NOMO-1 (cell line): ENCODE measurements at regions not wholly inside any gene's neighbourhood (a gene's known extent, or its start where the extent isn't known, plus 50 kb on each side); places are given as distances from the start of the nearest gene placed in this dataset.
"Not testable (repeated sequence)": the region's sequence is repeated elsewhere in the genome, so short reads cannot be mapped to it uniquely, and the experiment has no call there.

Source experiments
- DNase-seq, 2 experiments: peaks; one replicate each; lab custom pipeline; 2025; ENCODE audit not compliant: unreplicated experiment in 2 of 2; lab: John Stamatoyannopoulos, UW

DNA sequence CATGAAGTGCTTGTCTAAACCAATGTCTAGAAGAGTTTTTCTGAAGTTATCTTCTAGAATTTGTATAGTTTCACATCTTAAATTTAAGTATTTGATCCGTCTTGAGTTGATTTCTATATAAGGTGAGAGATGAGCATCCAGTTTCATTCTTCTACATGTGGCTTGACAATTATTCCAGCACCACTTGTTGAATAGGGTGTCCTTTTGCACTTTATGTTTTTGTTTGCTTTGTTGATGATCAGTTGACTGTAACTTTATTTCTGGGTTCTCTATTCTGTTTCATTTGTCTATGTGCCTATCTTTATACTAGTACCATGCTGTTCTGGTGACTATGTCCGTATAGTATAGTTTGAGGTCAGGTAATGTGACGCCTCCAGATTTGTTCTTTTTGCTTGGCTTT is 426.6 kb upstream of the CHRM2 start:
- DNase-seq: no peak

DNA sequence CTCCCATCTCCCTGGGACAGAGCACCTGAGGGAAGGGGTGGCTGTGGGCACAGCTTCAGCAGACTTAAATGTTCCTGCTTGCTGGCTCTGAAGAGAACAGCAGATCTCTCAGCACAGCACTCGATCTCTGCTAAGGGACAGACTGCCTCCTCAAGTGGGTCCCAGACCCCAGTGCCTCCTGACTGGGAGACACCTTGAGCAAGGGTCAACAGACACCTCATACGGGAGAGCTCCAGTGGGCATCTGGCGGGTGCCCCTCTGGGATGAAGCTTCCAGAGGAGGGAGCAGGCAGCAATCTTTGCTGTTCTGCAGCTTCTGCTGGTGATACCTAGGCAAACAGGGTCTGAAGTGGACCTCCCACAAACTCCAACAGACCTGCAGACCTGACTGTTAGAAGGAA is 436.7 kb upstream of the CHRM2 start:
- DNase-seq: not testable (repeated sequence)

DNA sequence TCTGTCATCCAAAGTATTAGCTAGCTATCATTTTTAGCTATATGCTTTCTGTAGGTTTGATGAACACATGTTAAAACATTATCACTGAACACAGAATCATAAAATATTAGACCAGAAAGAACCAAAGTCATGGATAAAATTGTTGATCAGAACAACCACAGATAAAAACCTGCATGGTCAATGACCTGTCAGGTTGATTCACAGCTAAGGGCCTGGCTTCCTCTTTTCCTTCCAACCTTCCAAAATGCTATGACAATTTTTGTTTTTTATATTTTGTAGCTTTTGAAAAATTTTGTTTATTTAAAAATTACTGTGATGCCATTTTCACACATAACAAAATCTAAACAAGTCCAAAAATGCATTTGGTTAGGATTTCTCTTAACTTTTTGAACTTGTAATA is 444.4 kb upstream of the CHRM2 start:
- DNase-seq: no peak

DNA sequence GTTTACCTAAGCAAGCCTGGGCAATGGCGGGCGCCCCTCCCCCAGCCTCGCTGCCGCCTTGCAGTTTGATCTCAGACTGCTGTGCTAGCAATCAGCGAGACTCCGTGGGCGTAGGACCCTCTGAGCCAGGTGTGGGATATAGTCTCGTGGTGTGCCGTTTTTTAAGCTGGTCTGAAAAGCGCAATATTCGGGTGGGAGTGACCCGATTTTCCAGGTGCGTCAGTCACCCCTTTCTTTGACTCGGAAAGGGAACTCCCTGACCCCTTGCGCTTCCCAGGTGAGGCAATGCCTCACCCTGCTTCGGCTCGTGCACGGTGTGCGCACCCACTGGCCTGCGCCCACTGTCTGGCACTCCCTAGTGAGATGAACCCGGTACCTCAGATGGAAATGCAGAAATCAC is 442.6 kb upstream of the MTPN start:
- not testable (repeated sequence) for DNase-seq

DNA sequence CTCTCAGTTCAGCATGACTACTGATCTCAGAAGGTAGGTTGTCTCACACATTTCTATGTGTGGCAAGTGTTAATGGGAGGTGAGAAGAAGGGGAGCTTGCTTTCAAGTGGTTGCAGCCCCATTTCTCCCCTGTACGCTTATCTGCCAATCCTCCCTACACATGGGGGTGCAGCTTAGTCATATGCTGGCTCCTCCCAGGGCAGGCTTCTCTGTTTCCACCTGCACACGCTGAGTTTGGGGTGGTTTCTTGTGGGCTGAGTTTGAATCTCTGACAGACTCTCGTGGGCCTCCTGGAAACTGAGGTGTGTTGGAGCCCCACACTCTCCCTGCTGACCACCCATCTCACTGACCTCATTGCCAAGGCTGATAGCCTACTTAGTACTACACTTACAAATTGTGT is 435.8 kb upstream of the MTPN start:
- no peak for DNase-seq

DNA sequence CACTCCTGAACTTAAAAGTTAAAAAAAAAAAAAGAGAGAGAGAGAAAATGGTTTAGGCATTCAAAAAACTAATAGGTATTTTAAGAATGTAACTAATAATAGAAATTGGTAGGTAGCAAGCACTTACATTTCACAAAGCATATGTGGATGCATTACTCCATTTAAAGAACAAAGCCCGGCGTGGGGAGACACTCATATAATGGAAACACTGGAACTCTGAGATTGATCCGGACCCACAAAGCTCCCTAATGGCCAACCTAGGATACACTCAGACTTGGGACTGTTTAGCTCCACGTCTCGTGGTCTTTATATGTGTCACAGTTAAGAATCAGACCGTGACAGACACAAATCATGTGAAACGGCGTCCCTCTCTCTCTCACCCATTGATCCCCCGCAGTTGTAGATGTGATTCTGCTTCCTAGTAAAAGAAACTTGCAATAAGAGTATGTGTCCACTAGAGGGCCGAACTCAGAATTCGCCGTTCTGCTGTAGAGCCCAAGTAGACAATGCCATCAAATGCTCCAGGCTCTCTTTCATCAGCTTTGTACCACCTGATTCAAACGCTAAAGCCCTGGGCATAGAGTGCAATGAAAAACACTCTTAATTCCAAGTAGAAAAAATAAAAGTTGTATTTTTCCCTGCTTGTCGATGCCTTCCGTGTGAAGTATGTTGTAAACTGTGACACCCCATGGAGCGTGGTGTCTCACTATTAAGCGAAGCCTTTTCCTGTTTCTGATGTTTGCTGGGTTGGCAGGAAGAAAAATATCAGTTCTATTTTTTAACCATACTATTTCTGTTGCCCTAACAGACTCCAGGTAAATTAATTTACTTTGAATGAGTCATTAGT is 429.0 kb upstream of the MTPN start:
- DNase-seq: peak; percentile 1 to 22

DNA sequence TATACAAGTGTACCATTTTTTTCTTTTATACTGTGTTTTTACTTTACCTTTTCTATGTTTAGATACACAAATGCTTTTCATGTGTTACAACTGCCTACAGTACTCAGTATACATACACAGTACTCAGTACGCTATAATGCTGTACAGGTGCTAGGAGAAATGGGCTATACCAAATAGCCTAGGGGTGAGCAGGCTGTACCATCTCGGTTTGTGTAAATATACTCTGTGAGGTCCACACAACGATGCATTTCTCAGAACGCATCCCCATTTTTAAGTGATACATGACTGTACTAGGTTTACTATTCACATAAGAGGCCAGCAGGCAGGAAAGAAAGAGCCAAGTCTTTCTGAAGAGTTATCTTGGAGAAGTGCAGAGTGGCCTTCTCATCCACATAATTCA is 426.4 kb upstream of the MTPN start:
- no peak for DNase-seq

DNA sequence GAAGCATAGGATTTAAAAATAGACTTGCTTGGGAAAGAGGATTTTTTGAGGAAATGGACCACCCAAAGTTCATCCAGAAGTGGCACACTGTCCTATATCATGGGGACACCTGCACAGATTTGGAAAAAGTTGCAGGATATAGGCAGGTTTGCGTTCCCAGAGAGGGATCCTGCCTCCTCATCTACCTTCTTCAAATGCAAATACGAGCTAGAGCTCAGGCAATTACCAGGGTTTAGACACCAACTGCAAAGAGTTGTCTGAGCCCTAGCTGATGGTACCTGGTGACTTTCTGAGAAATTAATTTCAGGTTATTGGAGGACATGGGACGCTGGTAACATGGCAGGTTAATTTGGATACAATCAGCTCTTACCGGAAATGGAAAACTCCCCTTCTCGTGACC is 423.7 kb upstream of the MTPN start:
- DNase-seq: no peak

DNA sequence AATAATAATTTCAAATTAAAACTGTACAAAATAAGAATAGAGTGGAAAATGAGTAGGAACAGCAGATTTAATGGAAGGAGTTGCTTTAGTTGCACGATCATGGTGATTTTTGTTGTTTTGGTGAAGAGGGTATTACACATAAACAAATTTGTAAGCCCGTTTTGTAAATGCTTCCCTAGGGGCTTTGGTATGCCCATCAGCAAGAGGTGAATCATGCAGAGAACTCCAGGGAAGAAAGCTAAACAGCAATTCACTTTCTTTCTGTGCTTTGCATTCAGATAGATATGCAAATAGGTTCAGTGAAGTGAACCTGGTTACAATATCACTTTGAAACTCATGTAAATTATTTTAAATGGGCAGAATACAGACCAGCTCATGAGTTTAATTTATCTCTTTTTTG is 422.2 kb upstream of the MTPN start:
- DNase-seq: no peak

DNA sequence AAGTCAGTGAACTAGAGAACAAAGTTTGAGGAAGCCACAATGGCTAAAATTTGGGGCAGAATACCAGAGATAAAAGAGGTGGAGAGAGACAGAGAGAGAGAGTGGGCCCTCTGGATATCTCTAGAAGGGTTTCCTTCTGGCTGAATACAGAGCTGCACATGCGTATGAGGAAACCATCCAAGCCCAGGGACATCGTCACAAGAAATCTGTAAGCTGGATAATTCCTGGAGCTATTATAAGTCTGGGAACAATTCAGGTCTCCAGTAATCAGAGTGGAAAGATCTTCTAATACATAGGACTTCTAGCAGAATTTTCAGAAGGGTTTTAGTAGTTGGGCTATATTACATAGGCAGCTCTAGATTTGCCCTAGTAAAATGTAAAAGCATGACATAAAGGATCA is 415.7 kb upstream of the MTPN start:
- no peak for DNase-seq

DNA sequence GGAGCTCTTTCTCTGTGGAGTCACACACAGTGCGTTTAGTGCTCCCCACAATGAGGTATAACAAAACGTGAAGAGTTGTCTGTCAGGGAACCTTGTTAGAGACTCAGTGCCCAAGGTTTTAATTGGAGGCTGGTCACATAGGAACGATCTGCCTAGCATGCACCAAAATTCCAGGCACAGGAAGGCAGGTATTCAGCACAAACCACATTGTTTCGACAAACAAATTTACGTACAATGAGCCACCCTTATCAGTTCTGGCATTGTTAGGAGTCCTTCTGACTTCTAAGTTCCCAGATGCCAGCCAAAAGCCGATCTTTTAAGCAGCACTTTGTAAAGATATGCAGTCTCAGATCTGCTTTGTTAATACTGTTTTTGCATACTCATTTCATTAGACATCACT is 414.2 kb upstream of the MTPN start:
- no peak for DNase-seq

DNA sequence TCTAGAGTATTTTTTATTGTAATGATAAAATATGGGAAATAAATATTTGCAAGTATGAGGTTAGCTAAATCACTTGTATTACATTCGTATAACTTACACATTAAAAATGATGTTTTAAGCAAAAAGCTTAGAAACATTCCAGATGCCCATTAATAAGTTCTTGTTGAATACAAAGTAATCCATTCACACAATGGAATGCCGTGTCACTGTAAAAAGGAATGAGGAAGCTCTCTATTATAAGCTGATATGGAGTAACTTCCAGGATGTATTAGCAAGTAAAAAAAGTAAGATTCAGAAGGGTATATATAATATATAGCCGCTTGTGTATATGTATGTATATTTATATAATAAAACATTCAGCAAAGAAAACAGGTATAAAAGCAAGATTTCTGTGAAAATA is 412.8 kb upstream of the MTPN start:
- DNase-seq: no peak

DNA sequence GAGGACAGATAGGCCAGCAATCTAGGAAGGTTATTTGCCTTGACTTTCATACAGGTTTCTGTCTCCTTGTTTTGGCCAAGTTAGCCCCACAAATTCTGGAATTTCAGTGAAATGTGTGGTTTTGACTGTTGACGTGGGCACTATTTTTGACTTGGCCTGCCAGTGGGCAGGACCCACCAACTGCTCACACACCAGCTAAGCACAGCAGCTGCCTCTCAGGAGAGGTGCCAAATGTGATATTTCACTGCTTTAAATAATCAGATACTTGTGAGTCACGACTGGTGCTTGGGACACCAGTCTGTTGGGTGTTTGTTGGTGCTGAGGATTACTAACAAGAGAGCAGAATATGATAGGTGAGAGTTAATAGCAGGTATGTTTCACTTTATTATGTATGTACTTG is 409.7 kb upstream of the MTPN start:
- no peak for DNase-seq

DNA sequence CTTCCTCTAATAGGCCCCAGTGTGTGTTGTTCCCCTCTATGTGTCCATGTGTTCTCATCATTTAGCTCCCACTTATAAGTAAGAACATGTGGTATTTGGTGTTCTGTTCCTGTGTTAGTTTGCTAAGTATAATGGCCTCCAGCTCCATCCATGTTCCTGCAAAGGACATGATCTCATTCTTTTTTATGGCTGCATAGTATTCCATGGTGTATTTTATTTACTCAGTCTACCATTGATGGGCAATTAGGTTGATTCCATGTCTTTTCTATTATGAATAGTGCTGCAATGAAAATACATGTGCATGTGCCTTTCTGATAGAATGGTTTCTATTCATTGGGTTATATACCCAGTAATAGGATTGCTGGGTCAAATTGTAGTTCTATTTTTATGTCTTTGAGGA is 394.2 kb upstream of the MTPN start:
- DNase-seq: not testable (repeated sequence)

DNA sequence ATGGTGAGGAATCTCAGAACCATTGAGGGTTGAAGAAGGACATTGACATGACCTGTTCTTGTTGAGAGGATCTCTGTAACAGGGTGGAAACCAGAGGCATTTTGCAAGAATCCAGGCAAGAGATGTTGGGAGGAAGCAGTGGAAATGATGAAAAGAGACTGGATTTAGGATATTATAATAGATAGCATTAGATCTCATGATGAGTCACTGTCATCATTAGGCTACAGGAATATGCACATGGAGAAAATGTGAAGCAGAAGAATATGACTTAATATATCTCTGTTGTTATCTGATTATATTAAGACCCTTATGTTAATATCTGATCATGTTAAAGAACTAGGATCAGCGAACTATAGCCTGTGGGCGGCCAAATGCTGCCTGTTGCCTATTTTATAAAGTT is 393.0 kb upstream of the MTPN start:
- DNase-seq: no peak

DNA sequence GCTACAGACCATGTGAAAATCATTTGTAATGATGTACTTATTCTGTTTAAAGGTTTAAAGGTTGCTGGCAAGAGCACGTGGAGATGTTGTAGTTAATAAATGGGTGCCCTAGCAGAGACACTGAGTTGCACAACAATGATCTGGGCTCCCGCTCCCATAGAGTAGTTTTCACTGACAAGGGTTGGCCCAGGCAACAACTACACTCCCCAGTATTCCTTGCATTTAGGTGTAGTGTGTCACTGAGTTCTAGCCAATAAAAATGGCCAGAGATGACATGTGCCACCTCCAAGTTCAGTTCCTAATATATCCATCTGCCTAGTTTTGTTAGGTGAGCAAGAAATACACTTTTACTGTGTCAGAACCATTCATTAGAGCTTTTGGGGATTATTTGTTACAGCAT is 392.1 kb upstream of the MTPN start:
- DNase-seq: no peak

DNA sequence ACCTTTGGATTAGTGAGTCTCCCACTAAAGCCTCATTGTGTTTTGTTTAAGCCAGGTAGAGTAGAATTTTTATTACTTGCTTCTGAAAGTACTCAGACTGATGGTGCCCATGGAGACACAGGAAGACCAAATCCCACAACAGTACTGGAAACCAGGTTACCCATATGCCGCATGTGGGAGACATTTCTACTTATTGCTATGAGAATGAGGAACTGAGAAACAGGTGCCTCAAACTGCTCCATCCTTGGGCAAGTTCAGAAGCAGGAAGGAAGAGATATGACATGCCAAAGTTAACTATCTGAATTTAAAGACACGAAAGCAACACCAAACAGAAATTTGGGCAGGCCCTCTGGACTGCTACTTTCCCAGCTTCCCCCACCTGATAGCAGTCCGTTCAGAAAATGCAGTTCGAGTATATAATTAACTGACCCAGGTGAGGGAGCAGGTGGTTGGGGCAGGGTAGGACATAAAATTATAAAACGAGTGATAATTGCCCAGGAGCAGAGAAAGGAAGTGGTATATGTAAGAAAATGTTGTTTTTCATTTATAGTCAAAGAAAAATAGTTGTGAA is 382.3 kb upstream of the MTPN start:
- DNase-seq: peak; percentile 21 to 60

DNA sequence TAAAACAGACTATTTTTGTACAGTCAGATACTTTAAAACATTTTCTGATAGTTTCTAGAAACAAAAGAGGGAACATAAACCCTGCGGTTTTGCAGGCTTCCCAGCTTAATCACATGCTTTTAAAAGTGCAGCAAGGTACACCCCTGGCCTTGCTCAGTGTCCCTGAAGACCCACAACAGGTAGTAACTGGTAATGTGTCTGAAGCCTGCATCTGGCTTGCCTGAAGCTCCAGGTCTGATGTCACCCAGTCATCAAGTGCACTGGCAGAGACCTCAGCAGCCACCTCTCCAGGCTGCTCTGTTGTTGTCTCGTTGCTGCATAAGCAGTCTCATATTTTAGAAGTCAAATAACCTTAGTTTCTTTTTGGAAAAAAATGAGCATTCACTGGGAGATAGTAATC is 376.1 kb upstream of the MTPN start:
- no peak for DNase-seq

DNA sequence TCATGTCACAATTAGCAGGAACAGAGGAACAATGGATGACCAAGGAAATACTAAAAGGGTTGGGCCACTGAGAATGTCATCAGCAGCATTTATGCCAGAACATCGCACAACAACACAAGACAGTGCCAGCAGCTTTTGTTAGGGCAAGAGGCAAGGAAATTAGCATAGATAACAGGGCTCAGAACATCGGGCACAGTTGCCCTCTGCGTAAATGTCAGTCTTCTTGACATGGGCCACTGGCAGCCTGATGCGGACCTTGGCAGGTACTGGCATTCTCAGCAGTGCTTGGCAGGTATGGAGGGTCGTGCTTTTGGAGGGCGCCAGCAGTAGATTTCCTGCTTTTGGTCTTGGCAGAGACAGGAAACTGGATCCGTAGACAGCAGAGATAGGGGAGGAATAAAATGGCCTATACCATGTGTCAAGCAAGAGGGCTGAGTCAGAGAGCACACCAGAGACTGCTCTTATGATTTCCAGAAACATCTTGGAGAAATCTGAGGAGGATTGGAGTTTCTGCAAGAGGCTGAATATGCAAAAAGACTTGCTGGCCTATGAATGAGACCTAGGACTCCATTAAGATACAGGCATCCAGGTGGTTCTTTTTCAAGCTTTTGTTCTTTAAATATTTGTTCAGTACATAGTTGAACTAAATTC is 371.5 kb upstream of the MTPN start:
- DNase-seq: no peak

DNA sequence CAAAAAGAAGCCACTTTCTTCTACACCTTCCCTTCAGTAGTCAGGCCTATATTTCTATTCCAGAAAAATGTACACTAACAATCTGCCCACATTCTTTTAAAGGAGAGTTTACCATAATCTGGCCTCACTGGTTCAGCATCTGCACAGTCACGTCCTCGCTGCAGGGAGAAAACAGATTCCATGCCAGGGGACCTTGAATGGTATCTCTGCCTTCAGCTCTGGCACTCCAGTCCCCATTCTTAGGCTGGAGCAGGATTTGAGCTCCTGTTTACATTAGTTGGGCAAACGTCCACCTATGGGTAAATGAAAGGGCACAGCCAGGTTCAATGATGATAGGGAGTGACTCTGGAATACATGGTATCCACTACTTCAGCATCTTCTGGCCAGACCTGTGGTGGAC is 371.0 kb upstream of the MTPN start:
- DNase-seq: no peak

DNA sequence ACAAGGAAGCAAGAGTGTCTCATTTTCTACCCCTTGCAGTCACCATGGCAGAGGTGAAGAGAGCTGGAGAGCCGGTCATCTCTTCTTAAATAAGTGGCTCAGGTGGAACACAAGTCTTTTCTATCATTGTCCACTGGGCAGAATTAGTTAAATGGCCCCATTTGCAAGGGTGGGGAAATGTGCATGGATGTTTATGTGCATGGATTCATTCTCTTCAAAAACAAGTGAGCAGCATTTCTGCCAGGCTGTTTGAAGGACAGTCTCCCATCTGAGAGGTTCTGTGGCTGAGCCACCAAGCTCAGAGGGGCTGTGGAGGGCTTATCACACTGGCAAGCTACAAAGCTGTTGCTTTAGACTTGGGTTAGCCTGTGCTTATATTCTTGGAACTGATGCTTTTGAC is 370.3 kb upstream of the MTPN start:
- no peak for DNase-seq

DNA sequence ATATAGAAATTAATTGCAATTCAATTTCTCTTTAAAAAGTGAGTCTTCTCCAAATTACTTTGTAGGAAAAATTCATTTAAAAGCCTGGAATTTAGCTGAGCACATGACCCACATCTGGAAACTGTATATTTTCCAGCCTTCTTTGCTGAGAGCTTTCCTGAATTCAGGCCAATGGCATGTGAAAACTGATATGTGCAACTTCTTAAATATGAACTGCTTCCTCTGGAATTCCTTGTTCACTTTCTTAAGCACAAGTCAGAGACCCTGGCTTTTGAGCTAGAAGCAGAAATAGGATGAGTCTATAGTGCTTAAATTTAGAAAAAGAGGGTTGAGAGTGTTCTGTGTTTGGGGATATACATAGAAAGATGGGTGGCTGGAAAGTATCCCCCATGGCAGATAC is 365.1 kb upstream of the MTPN start:
- DNase-seq: no peak
